HG02759 (cell line): ENCODE measurements at regions not wholly inside any gene's neighbourhood (a gene's known extent, or its start where the extent isn't known, plus 50 kb on each side); places are given as distances from the start of the nearest gene placed in this dataset.
"Not testable (repeated sequence)": the region's sequence is repeated elsewhere in the genome, so short reads cannot be mapped to it uniquely, and the experiment has no call there.

Source experiments
- ATAC-seq: cut with Tn5 transposase; IDR thresholded peaks from one replicate; pipeline ENCODE4 v1.9.1; 2021; ENCODE audit warnings: mild to moderate bottlenecking, moderate library complexity; ENCODE audit not compliant: unreplicated experiment

DNA sequence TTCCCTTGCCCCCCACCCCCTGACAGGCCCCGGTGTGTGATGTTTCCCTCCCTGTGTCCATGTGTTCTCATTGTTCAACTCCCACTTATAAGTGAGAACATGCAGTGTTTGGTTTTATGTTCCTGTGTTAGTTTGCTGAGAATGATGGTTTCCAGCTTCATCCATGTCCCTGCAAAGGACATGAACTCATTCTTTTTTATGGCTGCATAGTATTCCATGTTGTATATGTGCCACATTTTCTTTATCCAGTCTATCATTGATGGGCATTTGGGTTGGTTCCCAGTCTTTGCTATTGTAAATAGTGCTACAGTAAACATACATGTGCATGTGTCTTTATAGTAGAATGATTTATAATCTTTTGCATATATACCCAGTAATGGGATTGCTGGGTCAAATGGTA, 287.4 kb downstream of the UTRN start:
- not testable (repeated sequence) for ATAC-seq

GRCh38 chr6:144574796-144575195, 289.7 kb downstream of the UTRN start:
- ATAC-seq = no peak

GRCh38 chr6:144575327-144575726, 290.2 kb downstream of the UTRN start:
- no peak for ATAC-seq

DNA sequence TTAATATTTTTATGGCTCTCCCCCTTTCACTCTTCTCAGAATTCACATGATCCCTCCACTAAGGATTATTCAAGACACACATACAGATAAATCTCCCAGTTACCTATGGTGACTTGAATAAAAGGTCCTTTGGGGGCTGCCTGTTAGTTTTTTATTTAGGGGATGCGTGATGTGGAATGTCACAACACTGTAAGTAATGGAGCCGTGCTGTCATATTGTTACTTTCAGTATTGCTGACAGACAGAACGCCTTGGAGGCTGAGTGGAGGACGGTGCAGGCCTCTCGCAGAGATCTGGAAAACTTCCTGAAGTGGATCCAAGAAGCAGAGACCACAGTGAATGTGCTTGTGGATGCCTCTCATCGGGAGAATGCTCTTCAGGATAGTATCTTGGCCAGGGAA, 291.7 kb downstream of the UTRN start:
- no peak for ATAC-seq

GRCh38 chr6:144578385-144579350, 293.5 kb downstream of the UTRN start:
- no peak for ATAC-seq

DNA sequence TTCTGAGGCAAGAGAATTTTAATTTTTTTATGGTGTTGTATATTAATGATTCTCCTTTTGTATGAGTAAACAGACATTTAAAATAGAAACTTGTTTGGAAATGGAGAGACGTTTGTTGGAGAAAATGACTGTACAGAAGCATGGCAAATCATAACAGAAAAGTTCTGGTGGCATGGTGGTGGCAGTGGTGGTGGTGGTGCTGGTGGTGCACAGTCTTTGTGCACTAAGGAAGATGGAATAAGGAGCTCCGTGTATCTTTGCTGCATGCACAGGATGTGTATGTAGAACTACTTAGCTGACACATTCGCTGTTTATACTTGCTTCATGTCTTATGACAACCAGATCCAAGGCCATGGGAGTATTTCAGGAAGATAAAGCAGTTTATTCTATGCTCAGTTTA, 294.9 kb downstream of the UTRN start:
- ATAC-seq = no peak

- ATAC-seq = no peak
These were observed 295.6 kb downstream of the UTRN start for GRCh38 chr6:144580771-144581170.

DNA sequence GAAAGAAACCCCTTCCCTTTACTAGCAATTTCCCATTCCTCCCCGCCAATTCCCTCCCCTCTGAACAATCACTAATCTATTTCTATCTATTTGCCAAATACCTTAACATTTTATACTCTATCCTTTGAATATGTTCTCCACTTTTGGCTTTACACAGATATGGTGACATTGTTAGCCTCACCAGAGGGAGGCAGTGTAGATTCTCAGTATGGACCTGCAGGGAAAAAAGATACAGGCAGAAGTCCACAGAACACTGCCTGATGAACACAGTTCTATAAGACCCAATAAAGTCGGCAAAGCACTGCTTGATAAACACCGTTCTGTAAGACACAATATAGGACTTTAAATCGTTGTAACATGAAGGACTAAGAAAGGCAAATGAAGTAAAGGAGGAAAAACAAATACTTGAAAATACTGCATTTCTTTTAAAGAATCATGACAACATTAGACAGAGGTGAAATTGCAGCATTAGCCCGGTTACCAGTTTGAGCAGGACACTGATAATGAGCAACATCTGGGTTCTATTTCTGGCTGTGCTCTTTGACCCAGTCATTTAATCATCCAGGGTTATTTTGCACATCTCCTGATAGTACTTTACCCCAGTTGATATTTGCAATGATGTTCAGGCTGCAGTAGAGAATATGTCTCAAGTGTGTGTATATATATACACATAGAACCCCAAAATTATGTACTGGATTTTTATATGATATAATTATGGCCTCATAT, 296.8 kb downstream of the UTRN start:
- no peak for ATAC-seq

- peak; percentile 90 for ATAC-seq
These were observed 297.9 kb downstream of the UTRN start for GRCh38 chr6:144582939-144583613.

DNA sequence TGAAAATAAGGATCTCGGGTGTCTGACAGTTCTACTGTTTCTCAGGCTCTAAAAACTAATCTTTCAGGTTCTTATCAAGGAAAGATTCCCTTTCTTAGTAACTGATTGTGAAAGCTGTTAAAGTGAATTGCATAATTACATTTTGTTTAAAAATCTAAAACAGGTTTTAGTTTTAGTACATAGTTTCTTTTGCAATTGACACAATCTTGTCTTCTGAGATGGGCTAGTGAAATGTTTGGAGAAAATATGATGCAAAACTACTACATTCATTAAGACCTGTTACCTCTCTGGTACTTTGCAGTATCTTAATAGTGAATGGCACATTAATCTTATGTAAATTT, 298.4 kb downstream of the UTRN start:
- no peak for ATAC-seq

DNA sequence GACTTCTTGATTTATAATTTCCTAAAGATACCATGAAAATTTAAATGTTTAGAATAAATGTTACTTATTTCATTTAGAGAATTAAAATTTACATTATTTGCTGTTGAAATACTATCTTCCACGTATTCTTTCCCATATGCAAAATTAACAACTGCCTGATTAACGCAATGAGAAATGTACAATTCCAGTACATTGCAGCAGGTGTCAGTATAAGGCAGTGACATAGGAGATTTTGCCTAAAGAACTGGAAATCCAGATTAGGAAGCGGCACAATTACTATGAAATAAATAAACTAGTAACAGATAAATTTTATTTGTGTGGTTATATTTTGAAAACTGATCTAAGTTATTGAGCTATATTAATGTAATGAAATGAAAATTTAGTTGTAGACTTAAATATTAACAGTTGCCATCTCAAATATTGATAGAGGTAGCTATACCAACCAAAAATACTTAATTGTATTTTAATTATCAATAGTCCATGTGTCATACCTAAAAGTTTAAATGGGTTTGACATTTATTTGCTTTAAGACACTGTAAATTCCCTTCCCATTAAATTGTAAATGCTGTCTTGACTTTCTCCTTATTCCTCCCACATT, 300.2 kb downstream of the UTRN start:
- no peak for ATAC-seq

DNA sequence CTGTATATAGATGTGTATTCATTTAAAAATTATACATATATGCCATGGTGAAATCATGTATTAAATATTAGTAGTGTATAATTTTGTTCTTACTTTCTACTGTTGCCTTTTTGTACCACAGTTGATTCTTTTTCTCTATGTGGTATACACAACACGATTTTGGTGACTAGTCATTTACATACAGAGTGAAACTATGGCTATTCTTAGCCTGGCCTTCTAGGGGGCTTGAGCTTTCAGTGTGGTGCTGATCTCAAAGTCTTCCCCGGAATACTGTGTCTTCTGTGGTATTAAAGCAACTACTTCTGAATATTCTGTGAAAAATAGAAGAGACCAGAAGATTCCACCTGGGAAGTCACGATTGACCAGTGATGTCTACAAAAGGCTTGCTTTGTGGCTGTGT, 301.9 kb downstream of the UTRN start:
- ATAC-seq = no peak

DNA sequence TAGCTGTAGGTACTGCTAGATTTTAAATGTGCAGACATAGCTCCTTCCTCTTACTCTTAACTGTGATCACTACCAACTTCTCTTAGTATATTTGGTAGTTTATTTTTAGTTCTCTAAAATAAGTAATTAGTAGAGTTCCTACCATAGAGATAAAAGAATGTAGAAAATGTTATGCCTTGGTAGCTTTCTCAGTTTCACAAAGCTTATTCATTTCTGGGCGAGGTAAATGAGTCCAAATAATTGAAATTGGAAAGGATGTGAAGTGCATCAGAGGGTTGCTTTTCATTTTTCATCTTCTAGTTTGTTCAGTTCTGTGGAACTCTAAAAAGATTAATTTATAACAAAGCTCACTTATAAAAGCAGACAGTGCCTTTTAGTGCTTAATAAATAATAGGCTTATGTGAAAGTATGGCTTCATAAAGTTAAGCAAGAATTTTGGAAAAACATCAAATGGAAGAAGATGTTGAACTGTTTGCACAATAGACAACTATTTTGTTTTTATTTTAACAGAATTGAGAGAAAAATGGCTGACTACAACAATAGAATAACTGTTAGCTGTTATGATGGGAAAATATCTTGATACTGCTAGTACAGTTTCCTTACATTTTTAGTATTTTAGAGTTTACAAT, 303.7 kb downstream of the UTRN start:
- ATAC-seq = peak; percentile 53

- ATAC-seq = no peak
These were observed 305.4 kb downstream of the UTRN start for GRCh38 chr6:144590532-144590931.

- no peak for ATAC-seq
These were observed 308.3 kb downstream of the UTRN start for GRCh38 chr6:144593392-144593791.

DNA sequence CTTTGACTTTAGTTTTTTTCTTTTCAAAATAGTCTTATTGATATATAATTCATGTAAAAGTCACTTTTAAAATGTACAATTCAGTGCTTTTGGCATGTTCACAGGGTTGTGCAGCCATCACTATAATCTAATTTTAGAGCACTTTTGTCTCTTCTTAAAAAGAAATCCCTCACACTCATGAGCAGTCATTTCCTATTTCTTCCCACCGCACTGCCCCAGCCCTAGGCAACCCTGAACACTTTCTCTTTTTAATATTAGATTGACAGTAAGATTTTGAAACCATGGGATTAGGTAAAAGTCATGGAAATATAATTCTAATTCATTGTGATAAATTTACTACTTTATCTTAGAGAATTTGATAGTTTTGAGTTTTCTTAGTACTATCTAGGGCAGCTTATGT, 309.4 kb downstream of the UTRN start:
- no peak for ATAC-seq

GRCh38 chr6:144595266-144595665, 310.1 kb downstream of the UTRN start:
- no peak for ATAC-seq

GRCh38 chr6:144597511-144597910, 312.4 kb downstream of the UTRN start:
- ATAC-seq = no peak

DNA sequence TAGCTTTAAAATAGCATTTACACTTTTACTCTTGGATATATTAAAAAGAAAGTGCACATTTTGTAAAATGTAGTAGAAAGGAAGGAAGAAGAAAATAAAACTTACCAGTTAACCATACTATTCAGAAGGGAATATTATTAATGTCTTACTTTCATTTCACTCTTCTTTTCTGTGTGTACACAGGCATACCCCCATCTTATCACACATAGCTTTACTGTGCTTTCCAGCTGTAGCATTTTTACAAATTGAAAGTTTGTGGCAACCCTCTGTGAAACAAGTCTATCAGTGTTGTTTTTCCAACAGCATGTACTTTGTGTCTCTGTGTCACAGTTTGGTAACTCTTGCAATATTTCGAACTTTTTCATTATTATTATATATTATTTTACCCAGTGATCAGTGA, 314.5 kb downstream of the UTRN start:
- no peak for ATAC-seq

DNA sequence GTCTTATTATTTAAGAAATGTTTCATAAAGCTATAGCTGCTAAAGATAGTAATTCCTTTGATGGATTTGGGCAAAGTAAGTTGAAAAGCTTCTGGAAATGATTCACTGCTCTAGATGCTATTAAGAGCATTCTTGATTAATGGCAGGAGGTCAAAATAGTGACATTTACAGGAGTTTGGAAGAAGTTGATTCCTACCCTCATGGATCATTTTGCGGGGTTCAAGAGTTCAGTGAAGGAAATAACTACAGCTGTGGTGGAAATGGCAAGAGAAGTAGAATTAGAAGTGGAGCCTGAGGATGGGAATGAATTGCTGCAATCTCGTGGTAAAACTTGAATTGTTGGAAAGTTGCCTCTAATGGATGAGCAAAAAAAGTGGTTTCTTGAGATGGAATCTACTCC, 316.1 kb downstream of the UTRN start:
- no peak for ATAC-seq
